GM12865 (cell line): ENCODE measurements at regions not wholly inside any gene's neighbourhood (a gene's known extent, or its start where the extent isn't known, plus 50 kb on each side); places are given as distances from the start of the nearest gene placed in this dataset.

ENCODE experiments used
- DNase-seq: peaks from one replicate; pipeline ENCODE4 v3.0.0; 2010; ENCODE audit warnings: low read depth
- H3K4me3 ChIP-seq: 2 replicates; pipeline ENCODE4 v1.5.1; 2011; ENCODE audit warnings: mild to moderate bottlenecking, low read depth, low read length, control low read depth
- TF ChIP-seq, protein P1 (sequence below): IDR thresholded peaks from 2 replicates; pipeline ENCODE4 v1.5.1; 2011; ENCODE audit warnings: low read length, control low read depth, low read depth, inconsistent platforms; ENCODE audit not compliant: insufficient read depth; ENCODE audit errors: missing control alignments

DNA sequence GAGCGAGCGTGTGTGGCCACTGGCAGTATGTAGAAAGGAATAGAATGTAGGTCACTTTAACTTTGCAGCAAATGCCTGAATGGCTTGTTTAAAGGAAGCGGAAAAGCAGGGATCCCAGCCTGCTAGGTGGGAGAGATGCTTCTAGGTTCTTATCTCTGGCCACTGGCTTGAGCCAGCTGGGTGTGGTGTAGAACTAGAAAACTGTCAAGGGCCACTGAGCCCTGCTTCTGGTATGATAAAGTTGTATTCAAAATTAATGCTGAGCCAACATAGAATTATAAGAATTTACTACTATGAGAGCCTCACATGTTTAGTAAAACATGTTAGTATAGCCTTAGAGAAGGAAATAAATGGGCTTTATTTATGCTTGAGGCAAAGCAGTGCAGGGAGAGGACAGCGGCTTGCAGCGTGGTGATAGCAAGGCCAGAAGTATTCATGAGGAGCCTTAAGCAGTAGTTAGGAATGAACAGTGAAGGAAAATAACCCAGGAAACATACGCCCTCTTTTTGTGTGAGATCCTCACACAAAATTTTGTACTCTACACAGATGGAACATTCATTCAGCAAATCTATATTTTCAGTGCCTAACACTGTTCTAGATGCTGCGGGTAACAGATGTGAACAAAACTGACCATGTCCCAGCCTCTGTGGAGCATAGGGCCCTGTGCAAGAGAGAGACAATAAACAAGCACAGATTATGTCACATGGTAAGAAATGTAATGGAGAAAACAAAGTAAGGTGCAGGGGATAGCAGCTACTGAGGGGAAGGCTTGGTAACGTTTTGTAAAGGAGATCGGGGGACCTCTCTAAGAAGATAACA, 863.2 kb downstream of the DIAPH3 start:
- DNase-seq: no peak
- TF ChIP-seq, protein P1, sequence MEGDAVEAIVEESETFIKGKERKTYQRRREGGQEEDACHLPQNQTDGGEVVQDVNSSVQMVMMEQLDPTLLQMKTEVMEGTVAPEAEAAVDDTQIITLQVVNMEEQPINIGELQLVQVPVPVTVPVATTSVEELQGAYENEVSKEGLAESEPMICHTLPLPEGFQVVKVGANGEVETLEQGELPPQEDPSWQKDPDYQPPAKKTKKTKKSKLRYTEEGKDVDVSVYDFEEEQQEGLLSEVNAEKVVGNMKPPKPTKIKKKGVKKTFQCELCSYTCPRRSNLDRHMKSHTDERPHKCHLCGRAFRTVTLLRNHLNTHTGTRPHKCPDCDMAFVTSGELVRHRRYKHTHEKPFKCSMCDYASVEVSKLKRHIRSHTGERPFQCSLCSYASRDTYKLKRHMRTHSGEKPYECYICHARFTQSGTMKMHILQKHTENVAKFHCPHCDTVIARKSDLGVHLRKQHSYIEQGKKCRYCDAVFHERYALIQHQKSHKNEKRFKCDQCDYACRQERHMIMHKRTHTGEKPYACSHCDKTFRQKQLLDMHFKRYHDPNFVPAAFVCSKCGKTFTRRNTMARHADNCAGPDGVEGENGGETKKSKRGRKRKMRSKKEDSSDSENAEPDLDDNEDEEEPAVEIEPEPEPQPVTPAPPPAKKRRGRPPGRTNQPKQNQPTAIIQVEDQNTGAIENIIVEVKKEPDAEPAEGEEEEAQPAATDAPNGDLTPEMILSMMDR: no peak
- no peak overlapping the region for H3K4me3 ChIP-seq

DNA sequence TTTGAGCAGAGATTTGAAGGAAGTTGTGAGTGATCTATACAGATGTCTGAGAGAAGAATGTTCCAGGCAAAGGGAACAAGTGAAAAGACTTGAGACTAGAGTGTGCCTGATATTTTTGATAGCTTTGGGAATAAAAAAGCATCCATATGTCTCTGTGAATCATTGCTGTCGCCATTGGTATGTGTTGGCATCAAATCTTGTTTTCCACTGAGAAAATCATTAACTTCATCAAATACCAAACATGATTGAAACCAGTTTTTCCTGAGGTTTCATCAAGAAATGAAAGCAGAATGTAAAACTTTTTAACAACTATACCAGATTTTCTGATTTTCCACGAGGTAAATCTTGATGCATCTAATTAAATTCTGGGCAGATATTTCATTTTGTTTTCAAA, 862.6 kb downstream of the DIAPH3 start:
- TF ChIP-seq, protein P1: no peak
- no peak for DNase-seq
- no peak overlapping the region for H3K4me3 ChIP-seq

DNA sequence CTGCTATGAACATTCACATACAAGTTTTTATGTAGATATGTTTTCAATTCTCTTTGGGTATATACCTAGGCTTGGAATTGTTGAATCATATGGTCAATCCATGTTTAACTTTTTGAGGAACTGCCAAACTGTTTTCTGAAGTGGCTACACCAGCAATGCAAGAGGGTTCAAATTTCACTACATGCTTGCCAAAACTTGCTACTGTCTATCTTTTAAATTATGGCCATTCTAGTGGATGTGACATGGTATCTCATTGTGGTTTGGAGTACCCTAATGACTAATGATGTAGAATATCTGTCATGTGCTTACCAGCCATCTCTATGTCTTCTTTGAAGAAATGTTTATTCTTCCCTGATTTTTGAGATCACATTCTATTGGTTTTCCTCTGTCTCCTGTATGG, 860.3 kb downstream of the DIAPH3 start:
- TF ChIP-seq, protein P1: no peak

DNA sequence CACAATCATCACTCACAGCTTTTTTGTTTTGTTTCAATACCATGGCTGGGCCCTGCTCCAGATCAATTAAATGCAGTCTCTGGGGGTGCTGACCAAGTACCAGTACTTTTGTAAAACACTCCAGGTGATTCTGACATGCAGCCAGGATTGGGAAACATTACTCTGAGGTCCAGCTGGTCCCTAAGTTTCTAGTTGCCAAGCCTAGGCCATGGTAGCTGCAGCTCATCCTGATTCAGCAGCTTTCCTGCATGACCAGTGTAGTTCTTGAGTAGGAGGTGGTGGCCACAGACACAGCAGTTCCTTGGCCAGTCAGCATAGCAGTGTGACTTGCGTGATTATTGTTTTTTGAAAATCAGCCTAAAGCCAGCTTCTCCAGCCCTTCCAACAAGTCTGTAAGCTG, 859.1 kb downstream of the DIAPH3 start:
- TF ChIP-seq, protein P1: no peak
- no peak for DNase-seq

More for the DNA sequence above, 860.3 kb downstream of the DIAPH3 start:
- no peak for DNase-seq
- H3K4me3 ChIP-seq: no peak overlapping the region

DNA sequence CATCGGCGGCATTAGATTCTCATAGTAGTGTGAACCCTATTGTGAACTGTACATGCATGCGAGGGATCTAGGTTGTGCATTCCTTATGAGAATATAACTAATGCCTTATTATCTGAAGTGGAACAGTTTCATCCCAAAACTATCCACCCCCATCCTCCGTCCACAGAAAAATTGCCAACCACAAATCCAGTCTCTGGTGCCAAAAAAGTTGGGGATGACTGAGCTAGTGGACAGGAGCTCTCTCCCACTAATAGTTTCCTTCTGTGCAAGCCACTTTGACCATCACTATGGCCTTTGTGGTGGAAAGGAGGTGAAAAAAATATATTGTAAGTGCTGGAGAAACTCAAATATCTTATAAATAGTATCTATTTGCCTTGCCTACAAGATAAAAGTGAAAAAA, 857.8 kb downstream of the DIAPH3 start:
- TF ChIP-seq, protein P1: no peak
- no peak overlapping the region for H3K4me3 ChIP-seq
- no peak for DNase-seq

More for the DNA sequence above, 859.1 kb downstream of the DIAPH3 start:
- no peak overlapping the region for H3K4me3 ChIP-seq

DNA sequence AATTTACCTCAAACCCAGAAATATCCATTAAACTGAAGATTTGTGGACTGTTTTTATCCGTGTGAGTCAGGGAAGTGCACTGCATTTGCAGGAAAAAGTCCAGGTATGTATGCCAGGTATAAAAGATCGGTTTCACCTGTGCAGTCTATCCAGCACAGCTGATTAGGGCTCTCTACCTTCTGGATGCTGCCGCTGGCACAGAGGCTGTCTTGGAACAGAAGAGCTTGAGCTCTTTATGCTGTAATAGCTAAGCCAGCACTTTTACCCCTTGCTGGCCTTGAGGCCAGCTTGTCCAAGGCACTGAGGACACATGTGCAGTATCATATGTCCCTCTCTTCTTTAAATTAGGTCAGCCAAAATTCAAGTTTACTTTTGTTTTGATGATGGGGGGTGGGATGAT, 851.0 kb downstream of the DIAPH3 start:
- no peak overlapping the region for H3K4me3 ChIP-seq
- no peak for DNase-seq
- TF ChIP-seq, protein P1: no peak
